ENCODE measurements at regions not wholly inside any gene's neighbourhood (a gene's known extent, or its start where the extent isn't known, plus 50 kb on each side); places are given as distances from the start of the nearest gene placed in this dataset.

- no peak for DNase-seq (ENCODE audit: low read depth, low spot score)
- H3K27ac ChIP-seq: no peak overlapping the region
Observed at GRCh38 chr10:3239066-3239919, 66.7 kb upstream of the PITRM1 start.

DNA sequence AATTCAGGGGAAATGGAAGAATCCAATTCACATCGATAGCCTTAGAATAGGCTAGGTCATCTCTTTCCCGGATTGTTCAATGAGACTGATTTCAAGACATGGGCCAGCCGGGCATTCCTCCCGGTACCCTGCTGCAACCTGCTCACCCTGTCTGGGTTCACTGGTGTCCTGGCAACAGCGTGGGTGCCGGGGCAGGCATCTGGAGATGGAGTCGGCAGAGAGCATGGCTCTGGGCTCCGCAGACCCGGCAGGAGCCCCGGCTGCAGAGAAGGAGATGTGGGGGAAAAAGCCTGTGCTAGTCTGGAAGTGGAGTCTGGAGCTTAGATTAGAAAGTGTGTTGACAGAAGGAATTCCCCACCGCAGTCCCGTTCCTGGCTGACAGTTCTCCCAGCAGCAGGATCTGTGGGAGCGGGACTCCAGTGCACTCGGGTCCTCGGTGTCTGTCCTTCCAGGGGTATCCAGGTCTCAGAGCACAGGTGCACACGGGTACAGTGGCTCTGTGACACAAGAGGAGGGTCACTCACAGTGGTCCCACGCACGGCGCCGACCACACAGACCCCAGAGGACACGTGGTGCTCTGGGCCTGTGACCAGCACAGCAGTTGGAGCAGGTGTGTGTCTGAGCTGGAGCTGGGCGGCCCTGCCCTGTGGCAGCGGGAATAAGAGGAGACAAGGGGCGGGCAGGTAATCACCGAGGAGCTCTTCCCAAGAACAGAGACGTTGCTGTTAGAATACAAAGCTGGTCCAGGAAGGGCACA lies 65.7 kb upstream of the PITRM1 start:
- H3K27ac ChIP-seq: no peak overlapping the region
- no peak for DNase-seq (ENCODE audit: low read depth, low spot score)

DNA sequence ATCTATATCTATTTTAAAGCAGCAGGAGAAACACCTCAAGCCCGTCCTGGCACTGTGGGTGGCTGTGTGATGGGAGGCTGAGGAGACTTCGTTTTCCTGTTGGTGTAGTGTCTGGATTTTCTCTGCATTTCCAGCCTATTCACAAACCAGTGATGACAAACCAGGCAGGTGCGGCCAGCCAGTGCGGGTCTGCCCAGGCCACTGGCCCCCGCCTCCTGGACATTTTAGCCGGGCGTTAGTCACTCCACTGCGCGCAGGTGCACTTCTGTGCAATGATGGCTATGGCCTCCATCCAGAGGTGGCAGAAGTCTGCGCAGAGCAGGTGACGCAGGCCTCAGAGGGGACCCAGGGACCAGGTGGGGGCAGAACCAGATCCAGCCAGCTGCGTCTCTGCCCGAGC lies 64.9 kb upstream of the PITRM1 start:
- H3K27ac ChIP-seq: no peak overlapping the region
- DNase-seq (ENCODE audit: low read depth, low spot score): no peak

GRCh38 chr10:3236644-3237404 lies 64.2 kb upstream of the PITRM1 start:
- no peak overlapping the region for H3K27ac ChIP-seq
- DNase-seq (ENCODE audit: low read depth, low spot score): no peak

DNA sequence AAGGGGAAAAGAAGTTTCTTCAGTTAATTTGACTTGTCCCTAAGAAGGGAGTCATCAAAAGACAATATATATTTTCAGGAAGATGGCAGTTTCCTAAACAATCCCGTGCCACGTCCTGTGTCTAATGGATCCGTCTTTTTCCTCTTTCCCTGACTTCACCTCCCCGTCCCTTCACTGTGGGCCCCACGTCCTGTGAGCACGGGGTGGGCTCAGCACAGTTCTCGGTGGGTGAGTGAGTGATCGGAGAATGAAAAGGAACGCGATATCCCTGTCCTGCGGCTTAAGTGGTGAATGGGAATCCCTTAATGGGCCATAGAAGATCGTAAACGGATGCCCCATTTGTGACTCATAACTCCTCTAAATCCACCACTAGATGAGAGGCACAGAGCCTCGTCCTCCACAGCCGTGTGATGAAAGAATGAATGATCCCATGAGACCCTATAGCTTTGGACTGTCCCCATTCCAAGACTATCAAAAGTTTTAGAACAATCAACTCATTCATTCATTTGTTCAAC lies 63.5 kb upstream of the PITRM1 start:
- DNase-seq (ENCODE audit: low read depth, low spot score): no peak
- H3K27ac ChIP-seq: no peak overlapping the region

DNA sequence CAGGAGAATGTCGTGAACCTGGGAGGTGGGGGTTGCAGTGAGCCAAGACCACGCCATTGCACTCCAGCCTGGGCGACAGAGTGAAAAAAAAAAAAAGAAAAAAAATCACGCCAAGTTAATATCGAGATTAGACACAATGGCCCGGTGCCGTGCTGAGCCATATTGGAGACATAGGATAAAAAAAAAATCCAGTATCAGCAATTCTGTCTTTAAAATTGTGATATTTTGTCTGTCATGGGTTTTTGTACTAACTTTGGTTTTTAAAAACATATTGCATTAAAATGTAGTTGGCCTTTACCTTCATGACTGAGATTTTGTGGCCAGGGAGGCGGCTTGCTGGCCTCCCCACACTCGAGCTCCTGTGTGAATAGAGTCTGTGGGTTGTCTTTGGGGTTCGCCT lies 62.8 kb upstream of the PITRM1 start:
- no peak for DNase-seq (ENCODE audit: low read depth, low spot score)
- no peak overlapping the region for H3K27ac ChIP-seq

DNA sequence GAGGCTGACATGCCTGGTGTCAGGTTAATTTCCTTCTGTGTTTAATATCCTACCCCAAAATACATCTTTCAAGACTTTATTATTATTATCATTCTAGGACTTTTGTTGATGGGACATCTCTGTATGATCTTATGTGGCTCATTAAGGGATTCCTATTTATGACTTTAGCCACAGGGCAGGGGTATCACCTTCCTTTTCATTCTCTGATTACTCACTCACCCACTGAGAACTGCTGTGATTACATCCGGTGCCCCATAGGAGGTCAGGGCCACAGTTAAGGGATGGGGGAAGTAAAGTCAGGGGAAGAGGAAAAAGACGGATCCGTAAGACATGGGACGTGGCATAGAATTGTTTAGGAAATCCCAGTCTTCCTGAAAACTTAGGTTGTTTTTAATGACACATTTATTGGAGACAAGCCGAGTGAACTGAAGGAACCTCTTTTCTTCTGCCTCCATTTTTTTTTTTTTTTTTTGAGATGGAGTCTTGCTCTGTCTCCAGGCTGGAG lies 61.0 kb upstream of the PITRM1 start:
- DNase-seq (ENCODE audit: low read depth, low spot score): no peak
- no peak overlapping the region for H3K27ac ChIP-seq

- H3K27ac ChIP-seq: no peak overlapping the region
- no peak for DNase-seq (ENCODE audit: low read depth, low spot score)
Observed at GRCh38 chr10:3231951-3232730, 59.6 kb upstream of the PITRM1 start.

GRCh38 chr10:3229815-3230214 lies 57.2 kb upstream of the PITRM1 start:
- no peak for DNase-seq (ENCODE audit: low read depth, low spot score)
- no peak overlapping the region for H3K27ac ChIP-seq

GRCh38 chr10:3228629-3228945 lies 56.0 kb upstream of the PITRM1 start:
- peak overlapping the region; percentile 81 for H3K27ac ChIP-seq
- no peak for DNase-seq (ENCODE audit: low read depth, low spot score)

- H3K27ac ChIP-seq: peak overlapping the region; percentile 81
- DNase-seq (ENCODE audit: low read depth, low spot score): peak; percentile 63
Observed at GRCh38 chr10:3226960-3227744, 54.6 kb upstream of the PITRM1 start.

GRCh38 chr10:3225561-3225960 lies 53.0 kb upstream of the PITRM1 start:
- DNase-seq (ENCODE audit: low read depth, low spot score): no peak
- peak overlapping the region; percentile 81 for H3K27ac ChIP-seq

GRCh38 chr10:3224241-3224640 lies 51.7 kb upstream of the PITRM1 start:
- DNase-seq (ENCODE audit: low read depth, low spot score): no peak
- H3K27ac ChIP-seq: no peak overlapping the region

- no peak for DNase-seq (ENCODE audit: low read depth, low spot score)
- H3K27ac ChIP-seq: no peak overlapping the region
Observed at GRCh38 chr10:3222626-3223025, 50.0 kb upstream of the PITRM1 start.

Data from epithelial cell of prostate (primary cell).